HG03097 (cell line): ENCODE measurements at regions not wholly inside any gene's neighbourhood (a gene's known extent, or its start where the extent isn't known, plus 50 kb on each side); places are given as distances from the start of the nearest gene placed in this dataset.

Source experiments
- ATAC-seq: cut with Tn5 transposase; IDR thresholded peaks from one replicate; pipeline ENCODE4 v1.9.1; 2021; ENCODE audit not compliant: unreplicated experiment, low FRiP score

GRCh38 chrX:46447384-46447783 lies 97.8 kb downstream of the ZNF674 start:
- no peak for ATAC-seq

- ATAC-seq = peak; percentile 75
Measured at GRCh38 chrX:46446727-46447378, 98.4 kb downstream of the ZNF674 start.

GRCh38 chrX:46444011-46444410 lies 101.2 kb downstream of the ZNF674 start:
- no peak for ATAC-seq

- ATAC-seq = no peak
Measured at GRCh38 chrX:46436744-46437143, 108.5 kb downstream of the ZNF674 start.

GRCh38 chrX:46433892-46434291 lies 111.3 kb downstream of the ZNF674 start:
- ATAC-seq = no peak

- no peak for ATAC-seq
Measured at GRCh38 chrX:46408553-46409407, 136.4 kb downstream of the ZNF674 start.

- no peak for ATAC-seq
Measured at GRCh38 chrX:46407753-46408130, 137.5 kb downstream of the ZNF674 start.

GRCh38 chrX:46407036-46407752 lies 138.0 kb downstream of the ZNF674 start:
- ATAC-seq = no peak

- no peak for ATAC-seq
Measured at GRCh38 chrX:46404774-46405173, 140.4 kb downstream of the ZNF674 start.

- ATAC-seq = no peak
Measured at GRCh38 chrX:46400530-46401443, 144.4 kb downstream of the ZNF674 start.

GRCh38 chrX:46398874-46399273 lies 146.3 kb downstream of the ZNF674 start:
- ATAC-seq = no peak

- ATAC-seq = no peak
Measured at GRCh38 chrX:46398126-46398525, 147.1 kb downstream of the ZNF674 start.

- ATAC-seq = no peak
Measured at GRCh38 chrX:46386511-46386910, 158.7 kb downstream of the ZNF674 start.

GRCh38 chrX:46383006-46383405 lies 162.2 kb downstream of the ZNF674 start:
- ATAC-seq = no peak

- no peak for ATAC-seq
Measured at GRCh38 chrX:46382595-46382994, 162.6 kb downstream of the ZNF674 start.

GRCh38 chrX:46381630-46382029 lies 163.6 kb downstream of the ZNF674 start:
- ATAC-seq = no peak

- ATAC-seq = no peak
Measured at GRCh38 chrX:46380148-46380752, 165.0 kb downstream of the ZNF674 start.

- no peak for ATAC-seq
Measured at GRCh38 chrX:46376246-46376885, 168.9 kb downstream of the ZNF674 start.

GRCh38 chrX:46375831-46376230 lies 169.4 kb downstream of the ZNF674 start:
- no peak for ATAC-seq

- ATAC-seq = no peak
Measured at GRCh38 chrX:46374371-46374770, 170.8 kb downstream of the ZNF674 start.
